Activated naive CD8-positive, alpha-beta T cell treated with anti-CD3 and anti-CD28 coated beads for 36 hours (primary cell): ENCODE measurements at regions not wholly inside any gene's neighbourhood (a gene's known extent, or its start where the extent isn't known, plus 50 kb on each side); places are given as distances from the start of the nearest gene placed in this dataset.

Source experiments
- DNase-seq: peaks from one replicate; pipeline ENCODE4 v3.0.0; 2021
- H3K27ac Mint-ChIP-seq: one replicate; pipeline ENCODE4 v1.8.0; 2022; ENCODE audit warnings: mild to moderate bottlenecking, moderate library complexity, mixed read lengths
- H3K27me3 Mint-ChIP-seq: one replicate; pipeline ENCODE4 v1.8.0; 2022; ENCODE audit warnings: mild to moderate bottlenecking, mixed read lengths
- H3K36me3 Mint-ChIP-seq: one replicate; pipeline ENCODE4 v1.8.0; 2021; ENCODE audit warnings: mild to moderate bottlenecking, mixed read lengths
- H3K4me1 Mint-ChIP-seq: one replicate; pipeline ENCODE4 v1.8.0; 2021; ENCODE audit warnings: mixed read lengths
- H3K4me3 Mint-ChIP-seq: one replicate; pipeline ENCODE4 v1.8.0; 2022; ENCODE audit warnings: mild to moderate bottlenecking, moderate library complexity, mixed read lengths
- H3K9me3 Mint-ChIP-seq: one replicate; pipeline ENCODE4 v1.8.0; 2022; ENCODE audit warnings: mixed read lengths

GRCh38 chr11:113531083-113531482, 55.9 kb upstream of the DRD2 start:
- Mint-ChIP-seq H3K27me3 (peaks cover 15% of the 10 kb centered on the region), H3K4me1 (no peaks in the 10 kb centered on the region)

DNA sequence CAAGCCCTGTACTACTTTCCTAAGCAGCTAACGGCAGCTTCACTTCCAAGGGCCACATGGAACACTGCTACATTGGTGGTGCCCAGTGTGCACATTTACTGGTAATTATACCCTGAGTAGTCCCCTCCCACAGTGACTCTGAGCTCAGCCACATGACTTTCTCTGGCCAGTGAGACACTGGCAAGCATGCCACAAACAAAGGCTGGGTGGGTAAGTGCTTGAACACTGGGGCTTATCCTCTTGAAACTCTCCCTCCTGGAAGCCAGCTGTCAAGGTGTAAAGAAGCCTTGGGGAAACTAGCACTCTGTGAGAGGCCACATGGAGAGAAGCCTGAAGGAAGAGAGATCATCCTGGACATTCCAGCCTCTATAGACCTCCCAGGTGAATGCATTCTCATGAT, 54.4 kb upstream of the DRD2 start:
- Mint-ChIP-seq H3K4me1 (no peaks in the 10 kb centered on the region), H3K4me3 (no peak overlapping the region), H3K27ac (no peak overlapping the region), H3K9me3 (no peaks in the 10 kb centered on the region), H3K36me3 (no peaks in the 10 kb centered on the region), H3K27me3 (peaks cover 19% of the 10 kb centered on the region)
- no peak for DNase-seq

More at GRCh38 chr11:113531083-113531482, 55.9 kb upstream of the DRD2 start:
- no peak for DNase-seq
- no peak overlapping the region for H3K27ac Mint-ChIP-seq
- H3K4me3 Mint-ChIP-seq = no peak overlapping the region
- no peaks in the 10 kb centered on the region for H3K36me3 Mint-ChIP-seq
- H3K9me3 Mint-ChIP-seq = no peaks in the 10 kb centered on the region

GRCh38 chr11:113528982-113529381, 53.8 kb upstream of the DRD2 start:
- H3K27ac Mint-ChIP-seq = no peak overlapping the region
- no peaks in the 10 kb centered on the region for H3K4me1 Mint-ChIP-seq
- no peaks in the 10 kb centered on the region for H3K9me3 Mint-ChIP-seq
- no peak for DNase-seq
- H3K27me3 Mint-ChIP-seq = peaks cover 17% of the 10 kb centered on the region
- H3K4me3 Mint-ChIP-seq = no peak overlapping the region
- no peaks in the 10 kb centered on the region for H3K36me3 Mint-ChIP-seq

GRCh38 chr11:113526521-113526920, 51.3 kb upstream of the DRD2 start:
- Mint-ChIP-seq H3K9me3 (no peaks in the 10 kb centered on the region), H3K4me3 (no peak overlapping the region), H3K36me3 (no peaks in the 10 kb centered on the region), H3K27ac (no peak overlapping the region), H3K4me1 (no peaks in the 10 kb centered on the region), H3K27me3 (peaks cover 18% of the 10 kb centered on the region)
- no peak for DNase-seq
